ENCODE measurements at regions not wholly inside any gene's neighbourhood (a gene's known extent, or its start where the extent isn't known, plus 50 kb on each side); places are given as distances from the start of the nearest gene placed in this dataset.

GRCh38 chr22:49097966-49098365 is 729.7 kb downstream of the BRD1 start:
- TF ChIP-seq, protein P1, sequence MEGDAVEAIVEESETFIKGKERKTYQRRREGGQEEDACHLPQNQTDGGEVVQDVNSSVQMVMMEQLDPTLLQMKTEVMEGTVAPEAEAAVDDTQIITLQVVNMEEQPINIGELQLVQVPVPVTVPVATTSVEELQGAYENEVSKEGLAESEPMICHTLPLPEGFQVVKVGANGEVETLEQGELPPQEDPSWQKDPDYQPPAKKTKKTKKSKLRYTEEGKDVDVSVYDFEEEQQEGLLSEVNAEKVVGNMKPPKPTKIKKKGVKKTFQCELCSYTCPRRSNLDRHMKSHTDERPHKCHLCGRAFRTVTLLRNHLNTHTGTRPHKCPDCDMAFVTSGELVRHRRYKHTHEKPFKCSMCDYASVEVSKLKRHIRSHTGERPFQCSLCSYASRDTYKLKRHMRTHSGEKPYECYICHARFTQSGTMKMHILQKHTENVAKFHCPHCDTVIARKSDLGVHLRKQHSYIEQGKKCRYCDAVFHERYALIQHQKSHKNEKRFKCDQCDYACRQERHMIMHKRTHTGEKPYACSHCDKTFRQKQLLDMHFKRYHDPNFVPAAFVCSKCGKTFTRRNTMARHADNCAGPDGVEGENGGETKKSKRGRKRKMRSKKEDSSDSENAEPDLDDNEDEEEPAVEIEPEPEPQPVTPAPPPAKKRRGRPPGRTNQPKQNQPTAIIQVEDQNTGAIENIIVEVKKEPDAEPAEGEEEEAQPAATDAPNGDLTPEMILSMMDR (IDR thresholded peaks at IDR 0.05 in 8 of 11, conservative IDR thresholded peaks at IDR 0.05 in 3 of 11), result no peak
- TF ChIP-seq POLR2A (IDR thresholded peaks at IDR 0.05), result no peak

All from spleen (tissue), 7 donors.